Neutrophil (primary cell): ENCODE measurements at regions not wholly inside any gene's neighbourhood (a gene's known extent, or its start where the extent isn't known, plus 50 kb on each side); places are given as distances from the start of the nearest gene placed in this dataset.

Experiments
- H3K27ac ChIP-seq: fragments of 200-600 bp; sonication (generic); 2 replicates; pipeline ENCODE4 v1.5.1; 2016; ENCODE audit warnings: mild to moderate bottlenecking, moderate library complexity
- H3K27me3 ChIP-seq: fragments of 200-600 bp; sonication (generic); 2 replicates; pipeline ENCODE4 v1.6.0; 2016; ENCODE audit warnings: mild to moderate bottlenecking
- H3K36me3 ChIP-seq: fragments of 200-600 bp; sonication (generic); 2 replicates; pipeline ENCODE4 v1.5.1; 2017
- H3K4me1 ChIP-seq, 2 experiments: fragments of 200-600 bp in 1 of 2; sonication (generic) in 1 of 2; 1 replicate in 1 of 2; 2 replicates in 1 of 2; pipeline versions ENCODE4 v1.5.1 to v1.6.1; 2013 to 2016; ENCODE audit warnings: low read depth in 1 of 2, low read length in 1 of 2, mild to moderate bottlenecking in 1 of 2, moderate library complexity in 1 of 2; ENCODE audit not compliant: control insufficient read depth in 1 of 2, insufficient read depth in 1 of 2
- H3K4me3 ChIP-seq, 2 experiments: fragments of 200-600 bp in 1 of 2; sonication (generic) in 1 of 2; 1 replicate in 1 of 2; 2 replicates in 1 of 2; pipeline ENCODE4 v1.5.1; 2013 to 2016; ENCODE audit warnings: low read depth in 1 of 2, low read length in 1 of 2, mild to moderate bottlenecking in 1 of 2, moderate library complexity in 1 of 2
- H3K9me3 ChIP-seq: fragments of 200-600 bp; sonication (generic); 2 replicates; pipeline ENCODE4 v1.5.1; 2016
- TF ChIP-seq, protein P1 (sequence below): fragments of 200-600 bp; sonication (generic); IDR thresholded peaks from 2 replicates; pipeline ENCODE4 v1.5.1; 2016; ENCODE audit warnings: antibody characterized with exemption

DNA sequence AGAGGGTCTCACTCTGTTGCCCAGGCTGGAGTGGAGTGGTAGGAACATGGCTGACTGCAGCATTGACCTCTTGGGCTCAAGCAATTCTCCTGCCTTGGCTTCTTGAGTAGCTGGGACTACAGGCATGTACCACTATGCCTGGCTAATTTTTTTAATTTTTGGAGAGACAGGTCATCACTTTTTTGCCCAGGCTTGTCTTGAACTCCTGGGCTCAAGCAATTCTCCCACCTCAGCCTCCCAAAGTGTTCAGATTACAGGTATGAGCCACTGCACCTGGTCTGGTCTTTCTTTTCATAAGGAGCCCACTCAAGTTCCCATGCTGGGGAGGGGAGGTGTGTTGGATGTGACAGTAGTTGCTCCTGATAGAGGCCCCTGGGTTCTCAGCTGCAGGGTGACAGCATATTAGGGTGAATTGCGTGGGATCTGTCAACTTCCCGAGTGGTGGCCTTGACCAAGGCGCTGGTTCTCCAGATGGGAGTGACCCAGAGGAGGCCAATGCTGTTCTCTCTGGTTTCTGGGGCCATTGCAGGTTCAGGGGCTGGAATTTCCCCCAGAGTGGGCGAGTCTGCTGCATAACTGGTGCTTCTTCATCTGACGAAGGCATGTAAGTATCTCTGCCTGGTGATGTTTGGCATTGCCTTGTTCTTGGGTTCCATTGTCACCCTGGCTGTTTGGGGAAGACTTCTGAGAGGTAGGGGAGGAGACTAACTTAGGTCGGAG lies 52.4 kb upstream of the ESRRB start:
- Histone ChIP-seq H3K4me1 (no peaks in the 10 kb centered on the region), H3K36me3 (no peaks in the 10 kb centered on the region), H3K27ac (no peak overlapping the region), H3K4me3 (no peak overlapping the region), H3K9me3 (no peaks in the 10 kb centered on the region), H3K27me3 (peaks cover 27% of the 10 kb centered on the region)
- TF ChIP-seq, protein P1, sequence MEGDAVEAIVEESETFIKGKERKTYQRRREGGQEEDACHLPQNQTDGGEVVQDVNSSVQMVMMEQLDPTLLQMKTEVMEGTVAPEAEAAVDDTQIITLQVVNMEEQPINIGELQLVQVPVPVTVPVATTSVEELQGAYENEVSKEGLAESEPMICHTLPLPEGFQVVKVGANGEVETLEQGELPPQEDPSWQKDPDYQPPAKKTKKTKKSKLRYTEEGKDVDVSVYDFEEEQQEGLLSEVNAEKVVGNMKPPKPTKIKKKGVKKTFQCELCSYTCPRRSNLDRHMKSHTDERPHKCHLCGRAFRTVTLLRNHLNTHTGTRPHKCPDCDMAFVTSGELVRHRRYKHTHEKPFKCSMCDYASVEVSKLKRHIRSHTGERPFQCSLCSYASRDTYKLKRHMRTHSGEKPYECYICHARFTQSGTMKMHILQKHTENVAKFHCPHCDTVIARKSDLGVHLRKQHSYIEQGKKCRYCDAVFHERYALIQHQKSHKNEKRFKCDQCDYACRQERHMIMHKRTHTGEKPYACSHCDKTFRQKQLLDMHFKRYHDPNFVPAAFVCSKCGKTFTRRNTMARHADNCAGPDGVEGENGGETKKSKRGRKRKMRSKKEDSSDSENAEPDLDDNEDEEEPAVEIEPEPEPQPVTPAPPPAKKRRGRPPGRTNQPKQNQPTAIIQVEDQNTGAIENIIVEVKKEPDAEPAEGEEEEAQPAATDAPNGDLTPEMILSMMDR, result no peak

DNA sequence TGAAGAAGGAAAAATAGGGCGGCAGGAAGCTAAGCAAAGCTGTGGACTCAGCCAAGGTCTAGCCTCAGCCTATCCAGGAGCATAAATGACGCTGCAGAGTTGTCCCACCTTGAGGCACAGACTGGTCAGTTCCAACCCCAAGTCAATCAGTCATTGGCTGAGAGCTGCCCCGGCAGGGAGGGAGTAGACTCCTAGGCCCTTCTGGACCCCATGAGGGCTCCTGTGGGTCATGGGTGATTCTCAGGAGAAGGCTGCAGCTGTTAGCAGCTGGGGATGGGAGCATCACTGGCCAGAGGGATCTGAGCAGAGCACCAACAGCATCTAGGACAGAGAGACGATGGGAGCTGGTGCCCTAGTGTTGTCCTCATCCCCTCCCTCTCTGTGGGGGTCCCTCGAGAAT lies 51.8 kb upstream of the ESRRB start:
- TF ChIP-seq, protein P1, result no peak
- no peak overlapping the region for H3K4me3 ChIP-seq
- peaks cover 33% of the 10 kb centered on the region for H3K27me3 ChIP-seq
- H3K27ac ChIP-seq, result no peak overlapping the region
- H3K4me1 ChIP-seq, result no peaks in the 10 kb centered on the region
- no peaks in the 10 kb centered on the region for H3K9me3 ChIP-seq
- H3K36me3 ChIP-seq, result no peaks in the 10 kb centered on the region
